ENCODE measurements at regions not wholly inside any gene's neighbourhood (a gene's known extent, or its start where the extent isn't known, plus 50 kb on each side); places are given as distances from the start of the nearest gene placed in this dataset.

GRCh38 chr1:178020968-178021640, 51.2 kb upstream of the SEC16B start:
- CTCF ChIA-PET, result interaction anchor here (0.6 kb wide), 1 partner anchor 1300 kb away, joined by 4 read pairs; no protein-coding TSS in a partner anchor
- intact Hi-C loops (cut with micrococcal nuclease), result no loop called here

GRCh38 chr1:178021950-178022349, 52.1 kb upstream of the SEC16B start:
- Mint-ChIP-seq H3K27ac (no peak overlapping the region), H3K27me3 (ENCODE audit: low read depth) (peaks cover 8% of the 10 kb centered on the region)
- CTCF ChIA-PET, result no interaction called here

More at GRCh38 chr1:178020968-178021640, 51.2 kb upstream of the SEC16B start:
- H3K27ac Mint-ChIP-seq, result no peak overlapping the region
- peaks cover 2% of the 10 kb centered on the region for H3K36me3 Mint-ChIP-seq (ENCODE audit: low read depth)
- peaks cover 5% of the 10 kb centered on the region for H3K9me3 Mint-ChIP-seq
- H3K4me1 Mint-ChIP-seq (ENCODE audit: low read depth), result no peaks in the 10 kb centered on the region
- peaks cover 8% of the 10 kb centered on the region for H3K27me3 Mint-ChIP-seq (ENCODE audit: low read depth)
- no peak overlapping the region for H3K4me3 Mint-ChIP-seq
- no peak for DNase-seq

GRCh38 chr1:178023181-178023618, 53.3 kb upstream of the SEC16B start:
- Mint-ChIP-seq H3K4me3 (no peak overlapping the region), H3K36me3 (ENCODE audit: low read depth) (no peaks in the 10 kb centered on the region), H3K27ac (no peak overlapping the region), H3K9me3 (no peaks in the 10 kb centered on the region), H3K4me1 (ENCODE audit: low read depth) (no peaks in the 10 kb centered on the region), H3K27me3 (ENCODE audit: low read depth) (peaks cover 4% of the 10 kb centered on the region)
- intact Hi-C loops (cut with micrococcal nuclease), result no loop called here
- no peak for DNase-seq
- CTCF ChIA-PET, result no interaction called here

More at GRCh38 chr1:178021950-178022349, 52.1 kb upstream of the SEC16B start:
- H3K4me1 Mint-ChIP-seq (ENCODE audit: low read depth), result no peaks in the 10 kb centered on the region
- peaks cover 5% of the 10 kb centered on the region for H3K9me3 Mint-ChIP-seq
- no peak for DNase-seq
- H3K36me3 Mint-ChIP-seq (ENCODE audit: low read depth), result peaks cover 2% of the 10 kb centered on the region
- H3K4me3 Mint-ChIP-seq, result no peak overlapping the region
- intact Hi-C loops (cut with micrococcal nuclease), result no loop called here

GRCh38 chr1:178024504-178024903, 54.6 kb upstream of the SEC16B start:
- H3K36me3 Mint-ChIP-seq (ENCODE audit: low read depth), result no peaks in the 10 kb centered on the region
- H3K4me1 Mint-ChIP-seq (ENCODE audit: low read depth), result no peaks in the 10 kb centered on the region
- H3K9me3 Mint-ChIP-seq, result no peaks in the 10 kb centered on the region
- peaks cover 2% of the 10 kb centered on the region for H3K27me3 Mint-ChIP-seq (ENCODE audit: low read depth)
- no peak overlapping the region for H3K4me3 Mint-ChIP-seq
- CTCF ChIA-PET, result no interaction called here
- no peak overlapping the region for H3K27ac Mint-ChIP-seq
- DNase-seq, result no peak
- intact Hi-C loops (cut with micrococcal nuclease), result no loop called here

- H3K4me1 Mint-ChIP-seq (ENCODE audit: low read depth), result no peaks in the 10 kb centered on the region
- H3K27me3 Mint-ChIP-seq (ENCODE audit: low read depth), result peaks cover under 1% of the 10 kb centered on the region
- no peak overlapping the region for H3K27ac Mint-ChIP-seq
- CTCF ChIA-PET, result no interaction called here
- no peak for DNase-seq
- no peaks in the 10 kb centered on the region for H3K9me3 Mint-ChIP-seq
- H3K36me3 Mint-ChIP-seq (ENCODE audit: low read depth), result no peaks in the 10 kb centered on the region
- no peak overlapping the region for H3K4me3 Mint-ChIP-seq
- intact Hi-C loops (cut with micrococcal nuclease), result no loop called here
Measured at GRCh38 chr1:178025613-178026356, 55.9 kb upstream of the SEC16B start.

GRCh38 chr1:178028841-178029481, 59.1 kb upstream of the SEC16B start:
- DNase-seq, result no peak
- no peaks in the 10 kb centered on the region for H3K36me3 Mint-ChIP-seq (ENCODE audit: low read depth)
- intact Hi-C loops (cut with micrococcal nuclease), result no loop called here
- CTCF ChIA-PET, result no interaction called here
- no peaks in the 10 kb centered on the region for H3K4me1 Mint-ChIP-seq (ENCODE audit: low read depth)
- no peak overlapping the region for H3K27ac Mint-ChIP-seq
- no peaks in the 10 kb centered on the region for H3K27me3 Mint-ChIP-seq (ENCODE audit: low read depth)
- no peaks in the 10 kb centered on the region for H3K9me3 Mint-ChIP-seq
- H3K4me3 Mint-ChIP-seq, result no peak overlapping the region

- peaks cover 3% of the 10 kb centered on the region for H3K9me3 Mint-ChIP-seq
- DNase-seq, result no peak
- H3K27me3 Mint-ChIP-seq (ENCODE audit: low read depth), result no peaks in the 10 kb centered on the region
- intact Hi-C loops (cut with micrococcal nuclease), result no loop called here
- H3K4me3 Mint-ChIP-seq, result no peak overlapping the region
- CTCF ChIA-PET, result no interaction called here
- H3K36me3 Mint-ChIP-seq (ENCODE audit: low read depth), result no peaks in the 10 kb centered on the region
- no peak overlapping the region for H3K27ac Mint-ChIP-seq
- H3K4me1 Mint-ChIP-seq (ENCODE audit: low read depth), result no peaks in the 10 kb centered on the region
Measured at GRCh38 chr1:178030467-178030866, 60.6 kb upstream of the SEC16B start.

- Mint-ChIP-seq H3K4me3 (no peak overlapping the region), H3K4me1 (ENCODE audit: low read depth) (no peaks in the 10 kb centered on the region), H3K27ac (no peak overlapping the region), H3K9me3 (peaks cover 3% of the 10 kb centered on the region), H3K27me3 (ENCODE audit: low read depth) (peaks cover 6% of the 10 kb centered on the region), H3K36me3 (ENCODE audit: low read depth) (no peaks in the 10 kb centered on the region)
- intact Hi-C loops (cut with micrococcal nuclease), result no loop called here
- peak; percentile 37 for DNase-seq
- CTCF ChIA-PET, result interaction anchor here (0.6 to 0.9 kb wide), 8 partner anchors 19 to 701 kb away, joined by 3 to 4 read pairs (median 3); no protein-coding TSS in a partner anchor
Measured at GRCh38 chr1:178031856-178032320, 62.0 kb upstream of the RASAL2 start.

- CTCF ChIA-PET, result interaction anchor here (0.9 kb wide), 1 partner anchor 21 kb away, joined by 3 read pairs; no protein-coding TSS in a partner anchor
- peaks cover 11% of the 10 kb centered on the region for H3K27me3 Mint-ChIP-seq (ENCODE audit: low read depth)
- H3K4me1 Mint-ChIP-seq (ENCODE audit: low read depth), result no peaks in the 10 kb centered on the region
- no peaks in the 10 kb centered on the region for H3K36me3 Mint-ChIP-seq (ENCODE audit: low read depth)
- DNase-seq, result no peak
- H3K27ac Mint-ChIP-seq, result no peak overlapping the region
- intact Hi-C loops (cut with micrococcal nuclease), result no loop called here
- no peak overlapping the region for H3K4me3 Mint-ChIP-seq
- peaks cover 3% of the 10 kb centered on the region for H3K9me3 Mint-ChIP-seq
Measured at GRCh38 chr1:178033019-178033418, 60.9 kb upstream of the RASAL2 start.

- no peaks in the 10 kb centered on the region for H3K36me3 Mint-ChIP-seq (ENCODE audit: low read depth)
- CTCF ChIA-PET, result no interaction called here
Measured at GRCh38 chr1:178034676-178035075, 59.2 kb upstream of the RASAL2 start.

GRCh38 chr1:178036090-178036489, 57.8 kb upstream of the RASAL2 start:
- CTCF ChIA-PET, result no interaction called here
- no peak overlapping the region for H3K27ac Mint-ChIP-seq
- peaks cover 7% of the 10 kb centered on the region for H3K9me3 Mint-ChIP-seq
- H3K4me1 Mint-ChIP-seq (ENCODE audit: low read depth), result no peaks in the 10 kb centered on the region
- H3K27me3 Mint-ChIP-seq (ENCODE audit: low read depth), result peaks cover 20% of the 10 kb centered on the region
- no peak for DNase-seq
- no peak overlapping the region for H3K4me3 Mint-ChIP-seq
- intact Hi-C loops (cut with micrococcal nuclease), result no loop called here
- H3K36me3 Mint-ChIP-seq (ENCODE audit: low read depth), result no peaks in the 10 kb centered on the region

More at GRCh38 chr1:178034676-178035075, 59.2 kb upstream of the RASAL2 start:
- Mint-ChIP-seq H3K9me3 (peaks cover 3% of the 10 kb centered on the region), H3K27ac (no peak overlapping the region), H3K4me1 (ENCODE audit: low read depth) (no peaks in the 10 kb centered on the region), H3K27me3 (ENCODE audit: low read depth) (peaks cover 15% of the 10 kb centered on the region), H3K4me3 (no peak overlapping the region)
- intact Hi-C loops (cut with micrococcal nuclease), result no loop called here
- DNase-seq, result no peak

GRCh38 chr1:178037510-178038253, 56.2 kb upstream of the RASAL2 start:
- H3K4me3 Mint-ChIP-seq, result no peak overlapping the region
- peaks cover 22% of the 10 kb centered on the region for H3K27me3 Mint-ChIP-seq (ENCODE audit: low read depth)
- CTCF ChIA-PET, result interaction anchor here (0.6 to 1.2 kb wide), 2 partner anchors 10 to 807 kb away, joined by 3 to 4 read pairs; no protein-coding TSS in a partner anchor
- no peak for DNase-seq
- no peaks in the 10 kb centered on the region for H3K4me1 Mint-ChIP-seq (ENCODE audit: low read depth)
- no peaks in the 10 kb centered on the region for H3K36me3 Mint-ChIP-seq (ENCODE audit: low read depth)
- H3K27ac Mint-ChIP-seq, result no peak overlapping the region
- H3K9me3 Mint-ChIP-seq, result peaks cover 8% of the 10 kb centered on the region
- intact Hi-C loops (cut with micrococcal nuclease), result no loop called here
